ENCODE measurements at regions not wholly inside any gene's neighbourhood (a gene's known extent, or its start where the extent isn't known, plus 50 kb on each side); places are given as distances from the start of the nearest gene placed in this dataset.

- no TSS peak for BruUV-seq (replicated peaks)
- TF ChIP-seq EZH2 (IDR thresholded peaks at IDR 0.05; ENCODE audit: low read length, unreplicated experiment) (no peak), CTCF (conservative IDR thresholded peaks at IDR 0.05; ENCODE audit: low read depth, low read length) (no peak), EZH2phosphoT487 (IDR thresholded peaks at IDR 0.05; ENCODE audit: borderline replicate concordance, low read length) (no peak)
- no peak overlapping the region for H3K4me2 ChIP-seq (ENCODE audit: low read length)
- H3K27ac ChIP-seq (ENCODE audit: low read length) = no peak overlapping the region
- intact Hi-C loops (cut with micrococcal nuclease) = no loop called here
- H3K9ac ChIP-seq (ENCODE audit: low read length) = no peak overlapping the region
- no peak for ATAC-seq
- H3K9me3 ChIP-seq (ENCODE audit: low read length) = no peaks in the 10 kb centered on the region
- no peaks in the 10 kb centered on the region for H3K79me2 ChIP-seq (ENCODE audit: low read length)
- no peaks in the 10 kb centered on the region for H4K20me1 ChIP-seq (ENCODE audit: low read length)
- H3K4me3 ChIP-seq (ENCODE audit: low read length) = no peak overlapping the region
- no peak overlapping the region for H2AFZ ChIP-seq (ENCODE audit: low read length)
- H3K27me3 ChIP-seq (ENCODE audit: low read length) = peaks cover 11% of the 10 kb centered on the region; the same call in 1 of the 2 replicates
- H3K36me3 ChIP-seq (ENCODE audit: low read depth, low read length) = no peaks in the 10 kb centered on the region
- 0 out of 2 replicates have a peak, but pooled peaks cover 2% of the 10 kb centered on the region for H3K9me2 ChIP-seq (replicated peaks; ENCODE audit: low read length)
- peaks cover 6% of the 10 kb centered on the region; the same call in 1 of the 2 replicates for H3K4me1 ChIP-seq (ENCODE audit: insufficient read depth, low read length)
- H3F3A ChIP-seq (ENCODE audit: low read length, unreplicated experiment) = no peaks in the 10 kb centered on the region
- ChIA-PET POLR2A (ENCODE audit: unreplicated experiment) (no interaction called here), CTCF (no interaction called here)
- no peak for DNase-seq
Observed at GRCh38 chr5:35487233-35488025, 130.2 kb upstream of the SPEF2 start.

- no peaks in the 10 kb centered on the region for H3K79me2 ChIP-seq (ENCODE audit: low read length)
- H3K4me1 ChIP-seq (ENCODE audit: insufficient read depth, low read length) = peaks cover 6% of the 10 kb centered on the region; the same call in 1 of the 2 replicates
- ChIA-PET CTCF (no interaction called here), POLR2A (ENCODE audit: unreplicated experiment) (no interaction called here)
- no TSS peak for BruUV-seq (replicated peaks)
- H3K9me3 ChIP-seq (ENCODE audit: low read length) = no peaks in the 10 kb centered on the region
- H3K4me2 ChIP-seq (ENCODE audit: low read length) = no peak overlapping the region
- H3K4me3 ChIP-seq (ENCODE audit: low read length) = no peak overlapping the region
- H3F3A ChIP-seq (ENCODE audit: low read length, unreplicated experiment) = no peaks in the 10 kb centered on the region
- no peaks in the 10 kb centered on the region for H3K36me3 ChIP-seq (ENCODE audit: low read depth, low read length)
- H3K9ac ChIP-seq (ENCODE audit: low read length) = no peak overlapping the region
- H3K9me2 ChIP-seq (replicated peaks; ENCODE audit: low read length) = 0 out of 2 replicates have a peak, but pooled peaks cover 2% of the 10 kb centered on the region
- H3K27me3 ChIP-seq (ENCODE audit: low read length) = no peaks in the 10 kb centered on the region
- H2AFZ ChIP-seq (ENCODE audit: low read length) = no peak overlapping the region
- ATAC-seq (no peak), DNase-seq (no peak)
- TF ChIP-seq CTCF (conservative IDR thresholded peaks at IDR 0.05; ENCODE audit: low read depth, low read length) (no peak), EZH2phosphoT487 (IDR thresholded peaks at IDR 0.05; ENCODE audit: borderline replicate concordance, low read length) (no peak), EZH2 (IDR thresholded peaks at IDR 0.05; ENCODE audit: low read length, unreplicated experiment) (no peak)
- no peaks in the 10 kb centered on the region for H4K20me1 ChIP-seq (ENCODE audit: low read length)
- intact Hi-C loops (cut with micrococcal nuclease) = no loop called here
- H3K27ac ChIP-seq (ENCODE audit: low read length) = no peak overlapping the region
Observed at GRCh38 chr5:35485487-35485886, 132.2 kb upstream of the SPEF2 start.

- Histone ChIP-seq H4K20me1 (ENCODE audit: low read length) (no peaks in the 10 kb centered on the region), H3F3A (ENCODE audit: low read length, unreplicated experiment) (no peaks in the 10 kb centered on the region), H3K4me1 (ENCODE audit: insufficient read depth, low read length) (peaks cover 6% of the 10 kb centered on the region), H3K4me3 (ENCODE audit: low read length) (no peak overlapping the region), H3K9ac (ENCODE audit: low read length) (no peak overlapping the region), H3K27ac (ENCODE audit: low read length) (no peak overlapping the region), H3K27me3 (ENCODE audit: low read length) (no peaks in the 10 kb centered on the region), H3K9me3 (ENCODE audit: low read length) (no peaks in the 10 kb centered on the region), H2AFZ (ENCODE audit: low read length) (no peak overlapping the region), H3K4me2 (ENCODE audit: low read length) (no peak overlapping the region), H3K9me2 (replicated peaks; ENCODE audit: low read length) (0 out of 2 replicates have a peak, but pooled peaks cover 2% of the 10 kb centered on the region), H3K79me2 (ENCODE audit: low read length) (no peaks in the 10 kb centered on the region), H3K36me3 (ENCODE audit: low read depth, low read length) (no peaks in the 10 kb centered on the region)
- intact Hi-C loops (cut with micrococcal nuclease) = no loop called here
- BruUV-seq (replicated peaks) = no TSS peak
- DNase-seq (no peak), ATAC-seq (no peak)
- TF ChIP-seq EZH2phosphoT487 (IDR thresholded peaks at IDR 0.05; ENCODE audit: borderline replicate concordance, low read length) (no peak), CTCF (conservative IDR thresholded peaks at IDR 0.05; ENCODE audit: low read depth, low read length) (no peak), EZH2 (IDR thresholded peaks at IDR 0.05; ENCODE audit: low read length, unreplicated experiment) (no peak)
- ChIA-PET CTCF (no interaction called here), POLR2A (ENCODE audit: unreplicated experiment) (no interaction called here)
Observed at GRCh38 chr5:35484241-35484640, 133.4 kb upstream of the SPEF2 start.

Data from PC-3 (cell line).